CD1c-positive myeloid dendritic cell (primary cell): ENCODE measurements at regions not wholly inside any gene's neighbourhood (a gene's known extent, or its start where the extent isn't known, plus 50 kb on each side); places are given as distances from the start of the nearest gene placed in this dataset.

Source experiments
- DNase-seq: peaks from one replicate; pipeline ENCODE4 v3.0.0-alpha.2; 2016; ENCODE audit errors: extremely low spot score

DNA sequence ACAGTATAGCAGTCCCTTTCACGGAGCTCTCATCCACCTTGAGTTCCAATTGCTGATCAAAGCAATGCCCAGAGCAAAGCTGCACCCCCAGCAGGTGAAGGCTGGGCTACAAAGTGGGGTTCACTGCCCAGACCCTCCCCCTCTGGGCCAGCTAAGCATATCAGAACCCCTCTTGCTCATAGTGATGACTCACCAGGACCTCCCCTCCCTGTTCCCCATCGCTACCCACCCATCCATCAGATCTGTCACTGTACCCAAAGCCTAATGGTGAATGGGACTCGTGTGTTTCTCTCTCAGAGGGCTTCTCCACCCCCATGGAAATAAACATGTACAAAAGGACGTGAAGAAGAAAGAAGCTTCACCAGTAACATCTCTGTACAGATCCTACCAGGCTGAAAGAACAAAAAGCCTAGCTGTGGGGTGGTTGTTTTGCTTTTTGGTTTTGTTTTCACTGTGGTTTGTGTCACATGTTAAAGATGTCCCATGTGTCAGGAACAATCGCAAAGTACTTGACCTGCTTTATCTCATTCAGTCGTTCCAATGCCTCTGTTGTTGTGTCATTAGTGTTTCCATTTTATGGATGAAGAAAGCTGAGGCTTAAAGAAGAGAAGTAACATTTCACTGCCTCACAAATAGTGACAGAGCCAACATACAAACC is 518.5 kb downstream of the CD83 start:
- no peak for DNase-seq

DNA sequence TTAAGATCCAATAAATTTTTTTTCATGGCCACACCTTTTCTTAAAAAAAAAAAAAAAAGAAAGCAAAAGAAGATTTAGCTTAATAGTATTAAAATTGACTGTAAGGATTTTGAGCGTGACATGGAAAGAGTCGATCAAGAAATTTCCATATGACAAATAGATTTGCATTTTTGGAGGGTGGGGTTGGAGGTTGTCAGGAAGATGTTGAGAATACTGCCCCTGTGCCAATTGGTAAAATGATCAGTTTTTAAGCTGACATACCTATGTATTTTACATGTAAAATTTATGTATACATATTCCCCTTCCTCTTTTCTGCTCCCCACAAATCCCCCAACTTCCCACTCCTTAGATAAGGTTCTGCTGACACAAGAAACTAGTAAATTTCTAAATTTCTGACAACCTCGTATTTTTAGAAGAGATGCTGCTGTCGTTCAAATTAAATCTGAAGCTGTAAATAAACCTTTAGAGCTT is 520.9 kb downstream of the CD83 start:
- no peak for DNase-seq

DNA sequence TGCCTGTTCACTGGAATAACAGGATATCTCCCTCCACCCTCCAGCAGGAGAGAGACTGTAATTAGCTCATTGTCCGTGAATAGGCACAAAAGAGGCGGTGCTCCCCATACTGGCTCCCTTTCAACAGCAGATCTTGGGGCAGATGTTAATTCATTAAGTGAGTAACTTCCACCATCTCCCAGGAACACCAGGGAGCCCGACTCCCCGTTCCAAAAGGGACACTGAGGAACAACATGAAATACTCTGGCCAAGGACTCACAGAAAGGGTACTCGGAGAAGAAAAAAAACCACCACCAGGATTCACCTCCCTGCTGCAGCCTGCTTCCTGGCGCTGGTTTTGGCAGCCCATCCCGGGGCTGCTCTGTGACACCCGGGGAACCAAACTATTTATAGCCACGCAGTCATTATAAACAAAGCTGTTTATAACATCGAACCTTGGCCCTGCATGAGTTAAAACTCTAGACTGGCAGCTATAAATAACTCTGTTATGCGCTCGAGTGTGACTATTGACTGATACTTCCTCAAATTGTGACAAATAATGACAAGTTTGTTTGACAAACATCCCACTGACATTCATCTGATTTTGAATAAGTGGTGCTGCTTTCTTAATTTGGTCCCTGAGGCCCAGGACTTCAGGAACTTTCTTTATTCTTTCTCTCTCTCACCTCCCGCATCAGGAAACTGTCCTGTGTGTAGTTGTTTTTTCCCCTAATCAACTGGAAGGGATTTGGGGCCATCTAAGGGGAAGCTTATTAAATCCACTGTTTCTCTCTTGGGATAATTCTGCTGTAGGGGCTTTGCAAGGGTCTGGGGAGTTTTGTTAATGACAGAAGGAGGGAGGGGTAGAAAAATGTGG is 521.6 kb downstream of the CD83 start:
- DNase-seq = peak; percentile 79

DNA sequence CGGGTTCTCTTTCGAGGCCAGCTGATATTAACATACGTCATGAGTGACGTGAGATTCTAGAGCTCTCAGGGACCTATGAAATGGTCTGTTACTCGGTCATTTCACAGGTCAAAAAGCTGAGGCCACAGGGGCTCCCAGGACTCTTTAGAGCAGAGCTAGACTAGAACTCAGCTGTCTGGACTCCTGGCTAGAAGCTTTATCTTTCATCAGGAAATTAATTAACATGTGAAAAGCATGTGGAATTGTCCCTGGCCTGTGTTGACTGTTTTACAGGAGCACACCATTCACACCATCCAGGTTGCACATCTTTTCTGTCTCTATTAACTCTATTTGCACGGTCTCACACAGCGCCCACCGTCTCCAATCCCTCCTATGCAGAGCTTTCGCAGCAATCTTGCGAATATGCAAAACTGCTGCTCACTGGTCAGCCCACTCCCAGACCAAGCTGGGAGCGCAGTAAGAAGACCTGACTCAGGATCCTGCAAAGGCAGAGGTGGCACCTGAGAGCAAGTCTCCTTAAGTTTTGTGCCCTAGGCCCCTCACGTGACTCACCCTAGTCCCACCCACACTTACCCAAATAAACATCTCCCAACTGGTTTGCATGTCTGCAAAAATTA is 522.5 kb downstream of the CD83 start:
- DNase-seq = no peak

DNA sequence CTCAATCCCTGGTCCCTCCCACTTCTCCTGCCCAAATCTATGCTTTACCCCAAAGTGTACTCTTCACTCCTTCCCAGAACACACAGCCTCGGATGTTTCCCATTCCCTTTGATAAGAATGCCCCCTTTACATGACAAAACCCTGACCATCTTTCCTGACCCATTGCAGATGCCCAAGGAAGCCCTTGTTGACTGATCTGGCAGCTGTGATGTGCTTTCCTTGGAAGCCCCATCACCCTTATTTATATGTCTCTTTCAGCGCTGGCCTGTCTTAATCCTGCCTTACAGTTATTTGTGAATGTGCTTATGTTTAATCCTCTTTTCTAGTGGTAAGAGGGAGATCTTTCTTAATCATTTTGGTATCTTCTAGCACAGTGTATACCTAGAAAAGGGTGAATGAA is 523.1 kb downstream of the CD83 start:
- no peak for DNase-seq

DNA sequence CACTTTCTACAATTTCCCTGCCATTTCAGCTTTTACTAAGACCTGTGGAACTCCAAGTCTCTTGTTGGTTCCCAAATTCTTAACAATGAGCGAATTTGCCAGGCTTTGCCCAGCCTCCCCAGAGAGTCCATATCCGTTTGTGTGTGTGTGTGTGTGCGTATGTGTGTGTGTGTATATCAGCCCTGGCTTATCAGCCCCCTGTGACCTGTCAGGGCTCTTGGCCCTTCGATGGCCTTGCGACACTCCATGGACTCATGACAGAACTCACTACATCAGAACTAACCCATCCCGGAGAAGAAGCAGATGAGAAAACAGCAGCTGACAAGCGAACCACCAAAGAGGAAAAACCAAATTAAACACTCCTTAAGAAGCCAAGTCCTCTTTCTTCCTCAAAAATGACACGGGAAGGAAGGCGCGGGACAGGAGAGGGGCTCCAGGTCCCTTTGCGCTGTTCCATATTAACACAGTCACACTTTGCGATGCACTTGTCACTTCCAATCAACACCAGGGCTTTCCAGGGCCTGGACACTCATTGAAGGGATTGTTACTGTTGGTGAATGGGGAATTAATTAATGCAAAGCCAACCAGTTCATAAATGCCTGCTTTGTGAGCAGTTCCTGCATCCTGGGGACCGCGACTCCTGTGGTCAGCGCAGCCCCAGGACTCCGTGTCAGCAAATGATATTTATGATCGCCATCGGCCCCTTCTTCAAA is 524.0 kb downstream of the CD83 start:
- no peak for DNase-seq

DNA sequence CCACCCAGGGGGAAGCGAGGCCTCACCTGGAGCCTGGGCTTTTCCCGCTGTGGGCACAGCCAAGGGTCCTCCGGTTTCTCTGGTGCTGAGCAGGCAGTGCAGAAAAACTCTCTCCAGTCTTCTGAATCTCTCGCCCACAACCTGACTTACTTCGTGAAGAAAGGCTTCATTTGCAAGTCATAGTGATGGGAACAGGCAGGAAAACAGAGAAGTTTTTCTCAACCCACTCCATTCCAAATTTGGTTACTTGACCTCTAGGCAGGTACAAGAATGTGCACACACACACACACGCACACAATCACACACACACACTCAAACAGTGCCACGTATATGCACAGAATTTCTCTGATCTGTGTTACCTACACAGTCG is 524.5 kb downstream of the CD83 start:
- no peak for DNase-seq

DNA sequence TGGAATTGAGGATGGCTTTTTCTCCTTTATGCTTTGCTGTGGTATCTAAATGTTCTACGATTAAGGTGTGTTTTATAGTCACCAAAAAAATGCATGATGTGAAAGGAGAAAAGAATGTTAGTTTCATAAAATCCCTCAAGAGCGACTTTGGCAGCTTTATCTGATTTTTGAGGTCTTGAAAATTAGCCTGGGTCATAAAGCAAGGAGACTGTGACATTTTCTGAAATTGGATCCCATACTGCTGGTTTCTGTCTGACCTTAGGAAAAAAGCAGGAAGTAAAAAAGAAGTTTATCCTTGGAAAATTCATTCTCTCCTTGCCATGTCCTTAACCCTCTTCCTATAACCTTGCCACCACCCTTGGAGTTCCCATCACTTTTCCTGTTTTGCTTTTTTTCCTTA is 525.3 kb downstream of the CD83 start:
- no peak for DNase-seq

DNA sequence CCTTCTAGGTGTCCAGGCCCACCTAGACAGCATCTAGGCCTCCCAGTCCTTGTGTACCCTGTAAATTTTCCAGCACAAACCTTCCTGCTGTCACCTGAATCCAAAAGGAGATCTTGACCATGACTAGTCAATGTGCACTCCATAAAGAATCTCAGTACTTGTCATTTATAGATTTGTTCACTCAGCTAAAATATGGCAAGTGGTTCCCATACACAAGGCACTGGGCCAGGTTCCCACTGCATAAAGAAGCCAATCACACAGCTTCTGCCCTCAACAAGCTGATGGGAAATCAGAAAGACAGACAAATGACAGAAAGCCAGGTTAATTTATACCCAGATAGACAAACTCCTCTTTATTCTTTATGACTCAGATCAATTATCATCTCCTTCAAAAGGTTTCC is 526.8 kb downstream of the CD83 start:
- DNase-seq = no peak

DNA sequence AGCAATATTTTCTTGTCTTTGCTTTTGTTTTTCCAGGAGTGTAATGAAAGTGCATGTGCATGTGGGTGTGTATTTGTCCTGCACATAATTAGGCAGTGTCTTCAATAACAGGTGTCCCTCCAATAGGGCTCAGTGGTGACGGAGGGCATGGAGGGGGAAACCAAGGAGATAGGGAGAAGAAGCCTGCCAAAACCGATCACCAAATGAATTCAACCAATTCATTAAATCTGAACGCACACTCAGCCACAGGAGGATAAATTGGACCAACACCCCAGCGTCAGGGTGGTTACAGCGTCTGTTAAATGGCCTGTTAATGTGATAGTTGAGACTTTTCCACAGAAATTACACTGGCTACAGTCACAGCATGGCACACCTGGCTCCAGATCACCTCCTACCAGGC is 527.6 kb downstream of the CD83 start:
- no peak for DNase-seq

DNA sequence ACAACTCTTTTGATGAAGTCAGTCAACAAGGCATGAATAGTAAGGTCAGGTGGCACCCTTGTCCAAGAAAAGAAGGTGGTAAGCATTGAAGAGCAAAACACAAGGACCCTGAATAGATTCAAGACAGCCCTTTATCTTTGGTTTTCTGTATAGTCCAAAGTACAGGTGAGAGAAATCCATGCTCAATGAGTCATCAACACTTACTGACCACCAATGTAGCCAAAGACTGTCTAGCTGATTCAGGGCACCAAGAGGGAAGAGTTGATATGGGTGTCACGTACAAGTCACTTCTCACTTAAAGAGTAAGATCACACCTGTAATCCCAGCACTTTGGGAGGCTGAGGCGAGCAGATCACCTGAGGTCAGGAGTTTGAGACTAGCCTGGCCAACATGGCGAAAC is 528.3 kb downstream of the CD83 start:
- DNase-seq = no peak

DNA sequence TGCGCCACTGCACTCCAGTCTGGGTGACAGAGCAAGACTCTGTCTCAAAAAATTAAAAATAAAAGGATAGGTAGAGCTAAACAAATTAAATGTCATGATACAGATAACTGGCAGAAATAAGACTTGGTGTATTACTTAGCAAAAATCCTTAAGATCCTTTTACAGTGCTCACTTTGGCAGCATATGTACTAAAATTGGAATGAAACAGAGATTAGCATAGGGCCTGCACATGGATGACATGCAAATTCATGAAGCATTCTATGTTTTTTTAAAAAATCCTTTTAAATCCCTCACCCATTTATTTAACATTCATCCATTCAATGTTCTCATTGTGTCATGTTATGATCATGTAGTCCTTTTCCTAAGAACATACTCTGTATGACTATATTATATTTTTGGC is 528.8 kb downstream of the CD83 start:
- no peak for DNase-seq

DNA sequence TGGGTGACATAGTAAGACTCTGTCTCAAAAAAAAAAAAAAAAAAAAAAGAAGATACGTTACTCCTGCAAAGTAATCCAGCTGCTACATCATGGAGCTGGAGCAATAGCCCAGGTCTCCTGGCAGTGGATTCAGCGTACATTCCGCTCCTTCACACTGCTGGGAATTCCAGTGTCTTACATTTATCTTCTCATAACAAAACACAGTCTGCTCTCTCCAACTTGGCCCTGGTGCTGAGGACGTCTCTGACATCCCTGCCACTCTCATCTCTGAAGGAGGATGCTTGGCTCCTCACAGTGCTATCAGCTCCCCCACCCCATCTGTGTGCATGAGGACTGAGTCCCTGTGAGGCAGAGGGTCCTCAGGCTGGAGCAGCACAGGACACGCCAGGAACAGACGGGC is 529.8 kb downstream of the CD83 start:
- no peak for DNase-seq

DNA sequence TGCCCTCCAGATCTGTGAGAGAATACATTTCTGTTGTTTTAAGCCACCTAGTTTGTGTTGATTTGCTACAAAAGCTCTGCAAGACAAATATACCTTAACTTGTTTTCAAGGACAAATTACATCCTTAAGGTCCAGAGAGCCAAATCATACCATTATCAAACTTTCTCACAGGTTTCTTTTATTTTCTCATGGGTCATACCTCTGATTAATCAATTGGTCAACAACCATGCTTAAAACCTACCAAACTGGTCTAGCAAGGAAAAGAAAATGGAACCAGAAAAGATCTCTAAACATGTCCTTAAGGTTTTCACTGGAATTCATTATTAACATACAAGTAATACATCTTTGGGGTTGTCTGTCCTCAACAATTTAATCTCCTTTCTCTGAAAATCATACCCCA is 535.0 kb downstream of the CD83 start:
- no peak for DNase-seq

DNA sequence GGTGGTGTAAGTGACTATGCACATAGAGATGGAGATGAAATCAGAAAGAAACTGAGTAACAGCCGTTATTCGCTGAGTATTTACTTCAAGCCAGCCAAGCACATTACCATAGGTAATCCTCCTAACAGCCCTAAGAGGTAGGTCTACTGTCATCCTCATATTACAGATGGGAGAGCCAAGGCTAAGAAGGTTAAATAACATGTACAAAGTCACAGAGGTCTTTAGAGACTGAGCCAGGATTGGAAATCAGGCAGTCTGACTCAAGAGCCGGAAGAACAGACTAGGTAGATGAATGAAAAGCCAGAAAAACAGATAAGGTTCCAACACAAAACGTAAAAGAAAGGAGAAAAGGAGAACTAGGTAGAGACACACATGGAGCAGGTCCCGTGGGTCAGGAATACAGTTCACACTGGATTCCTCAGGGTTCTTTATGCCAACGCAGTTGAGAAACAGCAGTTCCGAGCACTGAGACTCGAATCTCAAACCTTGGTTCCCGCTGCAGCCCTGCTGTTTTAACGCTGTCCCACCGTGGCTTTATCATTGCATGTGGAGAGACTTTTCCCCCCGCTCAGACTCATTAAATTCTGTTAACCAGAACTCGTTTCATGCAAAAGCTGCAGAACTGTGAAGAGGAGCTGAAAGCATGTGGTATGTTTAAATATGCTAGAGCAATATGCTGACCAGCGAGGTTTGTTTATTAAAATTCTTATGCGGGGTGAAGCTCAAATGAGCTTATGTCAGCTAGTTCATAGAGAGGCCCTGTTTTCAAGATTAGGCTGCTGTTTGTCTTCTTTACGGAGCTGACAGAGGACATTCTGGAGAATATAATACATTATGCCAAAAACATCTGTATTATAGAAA is 537.9 kb downstream of the CD83 start:
- no peak for DNase-seq

DNA sequence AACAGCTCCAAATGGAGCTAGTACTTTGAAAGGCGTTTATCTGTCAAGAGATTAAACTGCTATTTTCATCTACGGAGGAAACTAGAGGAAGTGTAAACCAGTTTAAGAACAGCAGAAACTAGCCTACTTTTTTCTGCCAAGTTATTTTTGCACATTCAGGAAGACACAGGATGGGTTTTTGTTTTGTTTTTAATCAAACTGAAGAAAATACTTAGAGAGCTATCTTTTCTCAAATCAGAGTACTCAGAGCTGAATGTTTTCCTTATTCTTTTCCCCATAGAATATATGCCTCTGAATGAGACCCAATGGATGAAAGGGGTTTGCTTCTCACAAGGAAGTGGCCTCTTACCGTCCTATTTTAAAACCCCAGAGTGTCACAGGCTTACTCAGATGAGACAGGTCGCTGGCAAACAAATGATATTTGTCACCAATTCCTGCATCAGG is 538.5 kb downstream of the CD83 start:
- peak; percentile 49 for DNase-seq

DNA sequence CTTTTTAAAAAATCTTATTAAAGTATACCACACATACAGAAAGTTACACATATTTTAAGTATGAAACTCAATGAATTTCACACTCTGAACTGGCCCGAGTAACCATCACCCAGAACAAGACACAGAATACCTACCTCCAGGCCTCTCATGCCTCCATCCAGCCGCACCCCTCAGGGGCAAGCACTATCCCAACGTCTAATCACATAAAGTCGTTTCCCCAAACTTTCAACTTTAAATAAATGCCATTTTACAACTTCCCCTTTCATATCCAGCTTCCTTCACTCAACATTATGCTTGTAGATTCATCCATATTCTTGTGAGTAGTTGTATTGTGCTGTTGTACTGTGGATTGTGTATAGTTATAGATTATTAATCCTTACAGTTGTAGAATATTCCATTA is 539.1 kb downstream of the CD83 start:
- peak; percentile 61 for DNase-seq

DNA sequence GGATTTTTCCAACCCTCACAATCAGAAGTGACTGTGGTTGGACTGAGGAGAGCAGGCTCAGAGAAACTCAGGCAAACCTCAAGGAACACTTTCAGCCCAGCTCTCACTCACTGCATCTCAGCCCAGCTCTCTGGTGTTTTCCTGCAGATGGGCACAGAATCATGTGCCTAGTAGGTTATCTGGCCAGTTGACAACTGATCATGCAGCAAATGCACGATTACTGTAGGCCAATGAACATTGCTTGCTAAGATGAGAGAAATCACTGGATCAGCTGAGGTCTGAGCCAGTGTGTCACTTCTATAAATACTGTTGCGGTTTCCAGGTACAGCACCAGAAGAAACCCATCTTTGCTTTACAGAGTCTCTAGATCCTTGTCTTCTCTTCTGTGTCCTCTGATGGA is 540.5 kb downstream of the CD83 start:
- DNase-seq = no peak

DNA sequence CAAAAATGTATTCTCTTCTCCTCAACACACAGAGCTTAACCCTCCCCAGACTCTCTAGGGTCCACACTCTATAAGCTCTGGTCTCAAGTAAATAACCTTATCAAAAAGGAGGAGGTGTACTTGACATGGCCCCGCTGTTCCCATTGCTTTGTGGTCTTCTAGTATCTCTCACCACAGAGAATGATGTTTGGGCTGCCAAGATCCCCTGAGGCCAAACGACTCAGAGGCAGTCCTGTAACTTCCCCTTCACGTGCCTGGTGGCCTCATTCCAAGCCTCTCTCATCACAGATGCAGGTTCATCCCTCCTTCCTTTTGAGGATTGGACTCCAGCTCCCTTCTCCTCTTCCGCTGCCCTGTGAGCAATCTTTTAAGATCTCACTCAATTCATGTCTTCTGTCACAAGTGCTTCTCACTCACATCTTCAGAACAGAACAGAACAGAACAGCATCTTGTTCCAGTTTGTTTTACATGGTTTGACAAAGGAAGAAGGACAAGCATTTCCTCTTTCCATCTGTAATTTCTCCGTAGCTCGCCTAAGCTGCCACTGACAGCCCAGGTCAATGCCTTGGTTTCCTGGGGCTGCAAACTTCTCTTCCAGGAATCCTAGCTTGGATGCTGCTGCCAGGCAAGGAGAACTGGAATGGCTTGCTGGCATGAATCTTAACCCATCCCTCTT is 541.5 kb downstream of the CD83 start:
- DNase-seq = peak; percentile 64

DNA sequence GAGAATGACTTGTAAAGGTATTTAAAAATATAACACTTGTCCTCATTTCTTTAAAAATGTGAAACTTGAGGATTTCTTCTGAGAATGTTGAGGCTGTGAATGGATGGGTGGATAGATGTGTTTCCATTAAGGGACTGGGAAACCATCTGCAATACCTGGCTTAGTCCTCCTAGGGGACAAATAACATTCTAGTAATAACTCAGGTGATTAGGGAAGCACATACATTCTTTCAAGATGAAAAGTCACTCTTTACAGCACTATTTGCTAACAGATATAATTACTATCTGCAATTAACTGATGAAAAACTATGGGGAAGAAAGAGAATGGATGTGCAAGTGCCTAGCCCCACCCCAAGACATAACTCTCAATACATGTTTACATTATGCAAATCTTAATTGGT is 542.3 kb downstream of the CD83 start:
- no peak for DNase-seq
